ENCODE measurements at regions not wholly inside any gene's neighbourhood (a gene's known extent, or its start where the extent isn't known, plus 50 kb on each side); places are given as distances from the start of the nearest gene placed in this dataset.

- H3K9me3 ChIP-seq (ENCODE audit: severe bottlenecking): no peaks in the 10 kb centered on the region
- no peak for TF ChIP-seq CTCF (IDR thresholded peaks at IDR 0.05; ENCODE audit: poor library complexity, severe bottlenecking)
- no peaks in the 10 kb centered on the region for H3K36me3 ChIP-seq (ENCODE audit: low read depth)
These were observed 107.8 kb upstream of the ISL1 start for GRCh38 chr5:51275428-51275827.

GRCh38 chr5:51276250-51276649 lies 107.0 kb upstream of the ISL1 start:
- H3K27ac ChIP-seq (ENCODE audit: poor library complexity, severe bottlenecking): no peak overlapping the region
- TF ChIP-seq CTCF (IDR thresholded peaks at IDR 0.05; ENCODE audit: poor library complexity, severe bottlenecking): no peak
- H3K27me3 ChIP-seq (ENCODE audit: insufficient read depth, poor library complexity, severe bottlenecking): peaks cover 8% of the 10 kb centered on the region
- no peaks in the 10 kb centered on the region for H3K4me1 ChIP-seq (ENCODE audit: insufficient read depth, poor library complexity, severe bottlenecking)
- no peak for ATAC-seq (ENCODE audit: low read depth)
- H3K4me3 ChIP-seq (ENCODE audit: severe bottlenecking): no peak overlapping the region
- H3K9me3 ChIP-seq (ENCODE audit: severe bottlenecking): no peaks in the 10 kb centered on the region
- H3K36me3 ChIP-seq (ENCODE audit: low read depth): no peaks in the 10 kb centered on the region
- no peak for DNase-seq (ENCODE audit: low spot score)

More at GRCh38 chr5:51275428-51275827, 107.8 kb upstream of the ISL1 start:
- Histone ChIP-seq H3K27me3 (ENCODE audit: insufficient read depth, poor library complexity, severe bottlenecking) (peaks cover 2% of the 10 kb centered on the region), H3K4me3 (ENCODE audit: severe bottlenecking) (no peak overlapping the region), H3K27ac (ENCODE audit: poor library complexity, severe bottlenecking) (no peak overlapping the region), H3K4me1 (ENCODE audit: insufficient read depth, poor library complexity, severe bottlenecking) (no peaks in the 10 kb centered on the region)
- ATAC-seq (ENCODE audit: low read depth) (no peak), DNase-seq (ENCODE audit: low spot score) (no peak)

- Histone ChIP-seq H3K36me3 (ENCODE audit: low read depth) (no peaks in the 10 kb centered on the region), H3K27me3 (ENCODE audit: insufficient read depth, poor library complexity, severe bottlenecking) (peaks cover 6% of the 10 kb centered on the region), H3K9me3 (ENCODE audit: severe bottlenecking) (no peaks in the 10 kb centered on the region), H3K27ac (ENCODE audit: poor library complexity, severe bottlenecking) (no peak overlapping the region), H3K4me1 (ENCODE audit: insufficient read depth, poor library complexity, severe bottlenecking) (no peaks in the 10 kb centered on the region), H3K4me3 (ENCODE audit: severe bottlenecking) (no peak overlapping the region)
- ATAC-seq (ENCODE audit: low read depth) (no peak), DNase-seq (ENCODE audit: low spot score) (no peak)
- TF ChIP-seq CTCF (IDR thresholded peaks at IDR 0.05; ENCODE audit: poor library complexity, severe bottlenecking): no peak
These were observed 104.7 kb upstream of the ISL1 start for GRCh38 chr5:51278539-51278938.

GRCh38 chr5:51279983-51280706 lies 103.1 kb upstream of the ISL1 start:
- ATAC-seq (ENCODE audit: low read depth): no peak
- H3K27ac ChIP-seq (ENCODE audit: poor library complexity, severe bottlenecking): no peak overlapping the region
- H3K27me3 ChIP-seq (ENCODE audit: insufficient read depth, poor library complexity, severe bottlenecking): peaks cover 6% of the 10 kb centered on the region
- no peak for TF ChIP-seq CTCF (IDR thresholded peaks at IDR 0.05; ENCODE audit: poor library complexity, severe bottlenecking)
- H3K9me3 ChIP-seq (ENCODE audit: severe bottlenecking): no peaks in the 10 kb centered on the region
- H3K4me1 ChIP-seq (ENCODE audit: insufficient read depth, poor library complexity, severe bottlenecking): no peaks in the 10 kb centered on the region
- no peak overlapping the region for H3K4me3 ChIP-seq (ENCODE audit: severe bottlenecking)
- DNase-seq (ENCODE audit: low spot score): no peak
- H3K36me3 ChIP-seq (ENCODE audit: low read depth): no peaks in the 10 kb centered on the region

GRCh38 chr5:51286046-51286445 lies 97.2 kb upstream of the ISL1 start:
- DNase-seq (ENCODE audit: low spot score): no peak
- no peak for ATAC-seq (ENCODE audit: low read depth)
- H3K27me3 ChIP-seq (ENCODE audit: insufficient read depth, poor library complexity, severe bottlenecking): peaks cover 2% of the 10 kb centered on the region
- no peak overlapping the region for H3K27ac ChIP-seq (ENCODE audit: poor library complexity, severe bottlenecking)
- TF ChIP-seq CTCF (IDR thresholded peaks at IDR 0.05; ENCODE audit: poor library complexity, severe bottlenecking): no peak
- H3K4me3 ChIP-seq (ENCODE audit: severe bottlenecking): no peak overlapping the region
- H3K36me3 ChIP-seq (ENCODE audit: low read depth): no peaks in the 10 kb centered on the region
- no peaks in the 10 kb centered on the region for H3K9me3 ChIP-seq (ENCODE audit: severe bottlenecking)
- no peaks in the 10 kb centered on the region for H3K4me1 ChIP-seq (ENCODE audit: insufficient read depth, poor library complexity, severe bottlenecking)

Measured in RWPE2 (cell line).